Glutamatergic neuron (in vitro differentiated cells): ENCODE measurements at regions not wholly inside any gene's neighbourhood (a gene's known extent, or its start where the extent isn't known, plus 50 kb on each side); places are given as distances from the start of the nearest gene placed in this dataset.

ENCODE experiments used
- DNase-seq: peaks from one replicate; pipeline ENCODE4 v3.0.0; 2022
- H3K27ac Mint-ChIP-seq: one replicate; pipeline ENCODE4 v1.8.0; 2020; ENCODE audit warnings: mild to moderate bottlenecking, mixed read lengths, inconsistent platforms; ENCODE audit not compliant: unreplicated experiment
- H3K27me3 Mint-ChIP-seq: one replicate; pipeline ENCODE4 v1.8.0; 2020; ENCODE audit warnings: mild to moderate bottlenecking, moderate library complexity, mixed read lengths, inconsistent platforms; ENCODE audit not compliant: unreplicated experiment
- H3K36me3 Mint-ChIP-seq: one replicate; pipeline ENCODE4 v1.8.0; 2020; ENCODE audit warnings: mild to moderate bottlenecking, mixed read lengths, inconsistent platforms; ENCODE audit not compliant: unreplicated experiment
- H3K4me1 Mint-ChIP-seq: one replicate; pipeline ENCODE4 v1.8.0; 2020; ENCODE audit warnings: mild to moderate bottlenecking, low read depth, mixed read lengths, inconsistent platforms; ENCODE audit not compliant: unreplicated experiment
- H3K4me3 Mint-ChIP-seq: one replicate; pipeline ENCODE4 v1.8.0; 2020; ENCODE audit warnings: mild to moderate bottlenecking, mixed read lengths, inconsistent platforms; ENCODE audit not compliant: unreplicated experiment
- H3K9me3 Mint-ChIP-seq: one replicate; pipeline ENCODE4 v1.8.0; 2020; ENCODE audit warnings: mild to moderate bottlenecking, moderate library complexity, mixed read lengths, inconsistent platforms; ENCODE audit not compliant: unreplicated experiment
- CTCF ChIP-seq: fragments of 200-600 bp; sonication (generic); IDR thresholded peaks from one replicate; pipeline ENCODE4 v1.5.0; 2021; ENCODE audit not compliant: partially characterized antibody, unreplicated experiment

DNA sequence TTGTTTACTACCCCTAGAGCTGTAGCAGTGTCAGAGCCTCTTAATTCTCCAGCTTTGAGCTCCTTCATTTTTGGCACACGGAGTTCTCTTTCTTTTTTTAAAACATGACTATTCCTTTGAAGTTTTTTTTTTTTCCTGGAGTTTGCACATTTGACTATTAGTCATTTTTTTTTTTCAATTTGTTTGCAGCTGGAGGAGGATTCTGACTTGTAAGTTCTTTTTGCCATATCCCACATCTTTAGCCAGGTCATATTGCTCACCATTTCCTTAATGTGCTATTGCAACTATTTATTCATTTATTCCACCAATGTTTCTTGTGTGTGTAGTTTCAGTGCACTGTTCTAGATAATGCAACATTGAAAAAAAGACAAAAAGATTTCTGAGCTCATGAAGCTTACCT lies 166.3 kb upstream of the ARHGAP20 start:
- no peak overlapping the region for H3K4me3 Mint-ChIP-seq
- no peak overlapping the region for H3K27ac Mint-ChIP-seq
- no peak for DNase-seq
- no peaks in the 10 kb centered on the region for H3K4me1 Mint-ChIP-seq
- H3K27me3 Mint-ChIP-seq = no peaks in the 10 kb centered on the region
- no peaks in the 10 kb centered on the region for H3K9me3 Mint-ChIP-seq
- no peak for TF ChIP-seq CTCF
- no peaks in the 10 kb centered on the region for H3K36me3 Mint-ChIP-seq

DNA sequence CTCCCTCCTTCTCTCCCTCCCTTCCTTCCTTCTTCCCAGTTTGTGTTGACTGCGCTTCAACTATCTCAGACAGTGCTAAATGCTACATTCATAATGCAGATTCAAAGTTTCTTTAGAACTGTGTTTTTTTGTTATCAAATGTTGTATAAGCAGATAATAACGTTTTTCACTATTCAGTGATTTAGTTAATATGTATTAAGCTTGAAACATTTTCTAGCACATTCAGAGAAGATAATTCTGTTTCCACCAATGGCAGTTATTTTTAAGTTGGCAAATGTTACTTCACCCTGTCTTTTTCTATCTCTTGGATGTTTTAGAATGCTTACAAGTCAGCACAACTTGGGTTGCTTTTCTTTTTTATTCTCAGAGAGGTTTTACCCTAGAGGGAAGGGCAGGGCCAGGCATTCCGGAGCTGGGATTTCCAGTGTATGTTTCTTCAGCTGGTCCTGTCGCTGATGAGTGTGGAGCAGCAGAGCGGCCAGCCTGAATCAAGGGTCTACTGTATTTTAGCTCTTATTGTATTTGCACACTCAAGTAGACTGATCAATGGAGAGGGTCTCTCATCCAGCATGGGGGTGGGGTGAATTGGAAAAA lies 162.3 kb upstream of the ARHGAP20 start:
- H3K4me3 Mint-ChIP-seq = no peak overlapping the region
- no peaks in the 10 kb centered on the region for H3K36me3 Mint-ChIP-seq
- no peak overlapping the region for H3K27ac Mint-ChIP-seq
- no peak for DNase-seq
- TF ChIP-seq CTCF = no peak
- no peaks in the 10 kb centered on the region for H3K27me3 Mint-ChIP-seq
- H3K4me1 Mint-ChIP-seq = no peaks in the 10 kb centered on the region
- no peaks in the 10 kb centered on the region for H3K9me3 Mint-ChIP-seq

- no peak for TF ChIP-seq CTCF
- DNase-seq = no peak
- H3K27ac Mint-ChIP-seq = no peak overlapping the region
- no peak overlapping the region for H3K4me3 Mint-ChIP-seq
- no peaks in the 10 kb centered on the region for H3K27me3 Mint-ChIP-seq
- H3K9me3 Mint-ChIP-seq = no peaks in the 10 kb centered on the region
- no peaks in the 10 kb centered on the region for H3K36me3 Mint-ChIP-seq
- H3K4me1 Mint-ChIP-seq = no peaks in the 10 kb centered on the region
Observed at GRCh38 chr11:110873975-110874374, 161.7 kb upstream of the ARHGAP20 start.

DNA sequence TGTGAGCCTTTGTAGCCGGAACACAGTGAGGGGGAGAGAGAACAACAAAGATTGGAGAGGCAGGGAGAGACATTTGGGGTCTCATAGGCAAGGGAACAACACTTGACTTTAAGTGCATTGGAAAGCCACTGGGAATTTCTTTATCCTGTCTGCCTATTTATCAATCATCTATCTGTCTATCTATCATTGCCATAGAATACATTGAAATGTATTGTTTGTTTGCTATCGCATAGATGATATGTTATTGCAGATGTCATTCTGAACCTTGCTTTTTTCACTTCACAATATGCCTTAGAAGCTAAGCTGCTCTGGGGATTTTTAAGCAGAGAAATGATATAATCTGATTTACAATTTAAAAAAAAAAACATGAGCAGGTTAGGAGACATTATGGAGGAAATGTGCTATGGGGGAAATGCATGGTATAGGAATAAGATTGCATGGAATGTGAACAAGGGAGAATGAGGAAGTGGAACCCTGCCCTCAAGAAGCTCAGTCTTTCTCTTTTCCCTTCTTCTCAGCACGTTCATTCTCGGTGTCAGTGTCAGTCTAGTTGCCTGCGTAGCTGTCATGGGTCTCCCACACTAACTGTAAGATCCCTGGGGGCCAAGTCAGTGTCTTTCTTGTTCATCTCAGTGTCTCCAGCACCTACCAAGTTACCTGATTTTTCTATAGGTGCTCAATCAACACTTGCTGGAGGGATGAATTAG lies 158.7 kb upstream of the ARHGAP20 start:
- Mint-ChIP-seq H3K27ac (no peak overlapping the region), H3K4me1 (no peaks in the 10 kb centered on the region), H3K27me3 (no peaks in the 10 kb centered on the region), H3K4me3 (no peak overlapping the region), H3K9me3 (no peaks in the 10 kb centered on the region), H3K36me3 (no peaks in the 10 kb centered on the region)
- DNase-seq = no peak
- TF ChIP-seq CTCF = no peak

GRCh38 chr11:110867951-110868350 lies 155.7 kb upstream of the ARHGAP20 start:
- H3K36me3 Mint-ChIP-seq = no peaks in the 10 kb centered on the region
- H3K27ac Mint-ChIP-seq = no peak overlapping the region
- TF ChIP-seq CTCF = no peak
- no peaks in the 10 kb centered on the region for H3K9me3 Mint-ChIP-seq
- H3K27me3 Mint-ChIP-seq = no peaks in the 10 kb centered on the region
- DNase-seq = no peak
- H3K4me1 Mint-ChIP-seq = no peaks in the 10 kb centered on the region
- H3K4me3 Mint-ChIP-seq = no peak overlapping the region
